ENCODE measurements at regions not wholly inside any gene's neighbourhood (a gene's known extent, or its start where the extent isn't known, plus 50 kb on each side); places are given as distances from the start of the nearest gene placed in this dataset.

GRCh38 chr13:50685956-50686355, 157.5 kb downstream of the DLEU7 start:
- TF ChIP-seq CTCF (IDR thresholded peaks at IDR 0.05; ENCODE audit: low read depth, low read length) (no peak), POLR2A (IDR thresholded peaks at IDR 0.05; ENCODE audit: extremely low read depth, insufficient read length) (no peak), MAX (IDR thresholded peaks at IDR 0.05; ENCODE audit: low read depth, low read length) (no peak), MYC (IDR thresholded peaks at IDR 0.05; ENCODE audit: low read depth, low read length) (no peak)
